ENCODE measurements at regions not wholly inside any gene's neighbourhood (a gene's known extent, or its start where the extent isn't known, plus 50 kb on each side); places are given as distances from the start of the nearest gene placed in this dataset.

DNA sequence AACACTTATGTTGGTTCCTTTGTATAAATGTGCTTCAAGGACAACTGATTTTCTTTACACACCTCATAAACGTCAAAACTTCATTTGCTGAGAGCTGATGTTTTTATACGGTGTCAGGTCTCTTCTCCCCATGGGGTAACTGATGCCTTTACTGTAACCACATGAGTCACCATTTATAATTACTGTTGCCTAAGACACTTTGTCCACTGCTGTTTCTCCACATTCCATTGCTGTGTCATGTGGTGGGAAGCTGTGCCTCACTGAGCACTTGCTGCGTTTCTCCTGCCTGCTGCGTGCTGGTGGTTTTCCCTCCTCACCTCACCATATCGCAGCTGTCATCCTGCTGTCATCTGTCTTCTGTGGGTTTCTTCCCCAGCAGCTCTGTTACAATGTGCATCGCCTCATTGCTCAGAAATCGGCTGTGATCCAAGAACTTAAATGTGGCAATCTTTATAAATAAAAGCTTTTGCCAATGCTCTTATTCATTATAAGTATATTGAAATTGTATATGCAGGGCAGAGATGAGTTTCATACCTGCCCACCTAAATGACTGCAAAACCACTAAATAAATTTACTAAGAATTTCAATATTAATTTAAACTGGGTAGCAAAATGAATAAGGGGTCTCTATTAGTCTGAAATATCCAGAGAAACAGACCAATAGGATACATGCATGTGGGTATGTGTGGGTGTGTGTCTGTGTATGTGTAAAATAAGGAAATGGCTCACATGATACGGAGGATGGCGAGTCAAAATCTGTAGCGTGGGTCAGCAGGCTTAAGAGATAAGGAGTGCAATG is 547.0 kb upstream of the SLITRK5 start:
- DNase-seq (ENCODE audit: low read depth): peak; percentile 99
- no peak overlapping the region for H3K4me3 ChIP-seq (ENCODE audit: low read length)

DNA sequence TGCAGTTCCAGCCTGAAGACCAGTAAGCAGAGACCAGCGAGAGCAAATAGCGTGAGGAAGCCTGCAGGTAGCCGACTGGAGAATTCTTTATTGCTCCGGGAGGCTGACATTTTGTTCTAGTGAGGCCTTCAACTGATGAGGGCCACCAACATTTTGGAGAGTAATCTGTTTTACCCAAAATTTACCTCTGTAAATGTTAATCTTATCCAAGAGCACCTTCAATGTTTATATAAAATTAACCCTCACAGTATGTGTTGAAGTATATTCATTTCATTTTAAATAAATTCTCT is 546.4 kb upstream of the SLITRK5 start:
- DNase-seq (ENCODE audit: low read depth): no peak
- H3K4me3 ChIP-seq (ENCODE audit: low read length): no peak overlapping the region
- TF ChIP-seq, protein P1, sequence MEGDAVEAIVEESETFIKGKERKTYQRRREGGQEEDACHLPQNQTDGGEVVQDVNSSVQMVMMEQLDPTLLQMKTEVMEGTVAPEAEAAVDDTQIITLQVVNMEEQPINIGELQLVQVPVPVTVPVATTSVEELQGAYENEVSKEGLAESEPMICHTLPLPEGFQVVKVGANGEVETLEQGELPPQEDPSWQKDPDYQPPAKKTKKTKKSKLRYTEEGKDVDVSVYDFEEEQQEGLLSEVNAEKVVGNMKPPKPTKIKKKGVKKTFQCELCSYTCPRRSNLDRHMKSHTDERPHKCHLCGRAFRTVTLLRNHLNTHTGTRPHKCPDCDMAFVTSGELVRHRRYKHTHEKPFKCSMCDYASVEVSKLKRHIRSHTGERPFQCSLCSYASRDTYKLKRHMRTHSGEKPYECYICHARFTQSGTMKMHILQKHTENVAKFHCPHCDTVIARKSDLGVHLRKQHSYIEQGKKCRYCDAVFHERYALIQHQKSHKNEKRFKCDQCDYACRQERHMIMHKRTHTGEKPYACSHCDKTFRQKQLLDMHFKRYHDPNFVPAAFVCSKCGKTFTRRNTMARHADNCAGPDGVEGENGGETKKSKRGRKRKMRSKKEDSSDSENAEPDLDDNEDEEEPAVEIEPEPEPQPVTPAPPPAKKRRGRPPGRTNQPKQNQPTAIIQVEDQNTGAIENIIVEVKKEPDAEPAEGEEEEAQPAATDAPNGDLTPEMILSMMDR (IDR thresholded peaks at IDR 0.05; ENCODE audit: insufficient read depth, low read depth, low read length, missing control alignments): no peak

More for the DNA sequence above, 547.0 kb upstream of the SLITRK5 start:
- TF ChIP-seq, protein P1 (IDR thresholded peaks at IDR 0.05; ENCODE audit: insufficient read depth, low read depth, low read length, missing control alignments): no peak

DNA sequence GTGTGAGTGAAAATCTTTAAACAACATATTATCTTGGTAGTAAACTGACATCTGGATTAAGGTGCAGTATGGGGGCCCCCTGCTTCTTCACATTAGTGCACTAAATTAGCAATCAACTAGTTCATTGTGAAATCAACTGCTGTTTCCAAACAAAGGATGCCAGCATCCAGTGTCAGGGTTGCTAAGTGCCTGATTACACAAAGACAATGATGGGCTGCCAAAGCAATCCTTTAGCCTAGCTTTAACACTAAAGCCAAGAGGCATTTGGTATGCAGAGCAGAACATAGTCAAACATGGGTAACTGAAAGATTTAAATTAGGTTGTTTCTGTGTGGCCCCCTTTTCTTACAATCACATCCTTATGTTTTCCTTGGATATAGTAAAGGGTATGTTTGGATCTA is 543.1 kb upstream of the SLITRK5 start:
- peak; percentile 51 for DNase-seq (ENCODE audit: low read depth)
- TF ChIP-seq, protein P1 (IDR thresholded peaks at IDR 0.05; ENCODE audit: insufficient read depth, low read depth, low read length, missing control alignments): no peak
- no peak overlapping the region for H3K4me3 ChIP-seq (ENCODE audit: low read length)

DNA sequence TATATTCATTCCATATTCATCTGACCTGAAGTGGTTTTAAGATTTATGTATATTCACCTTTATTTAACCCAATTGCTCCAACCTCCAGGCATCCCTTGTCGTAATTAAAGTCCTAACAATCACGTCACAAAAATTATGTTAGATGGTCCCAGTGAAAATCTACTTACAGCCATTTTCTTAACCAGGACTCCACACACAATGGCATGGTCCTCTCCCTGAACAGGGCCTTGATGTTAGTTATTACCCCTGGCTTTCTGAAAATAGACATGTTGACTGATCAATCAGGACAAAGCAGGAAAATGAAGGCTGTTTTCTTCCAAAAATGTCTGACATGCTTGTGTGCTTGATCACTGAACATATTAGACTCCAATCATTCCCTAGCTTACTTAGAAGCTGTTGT is 542.7 kb upstream of the SLITRK5 start:
- H3K4me3 ChIP-seq (ENCODE audit: low read length): no peak overlapping the region
- TF ChIP-seq, protein P1 (IDR thresholded peaks at IDR 0.05; ENCODE audit: insufficient read depth, low read depth, low read length, missing control alignments): no peak
- no peak for DNase-seq (ENCODE audit: low read depth)

DNA sequence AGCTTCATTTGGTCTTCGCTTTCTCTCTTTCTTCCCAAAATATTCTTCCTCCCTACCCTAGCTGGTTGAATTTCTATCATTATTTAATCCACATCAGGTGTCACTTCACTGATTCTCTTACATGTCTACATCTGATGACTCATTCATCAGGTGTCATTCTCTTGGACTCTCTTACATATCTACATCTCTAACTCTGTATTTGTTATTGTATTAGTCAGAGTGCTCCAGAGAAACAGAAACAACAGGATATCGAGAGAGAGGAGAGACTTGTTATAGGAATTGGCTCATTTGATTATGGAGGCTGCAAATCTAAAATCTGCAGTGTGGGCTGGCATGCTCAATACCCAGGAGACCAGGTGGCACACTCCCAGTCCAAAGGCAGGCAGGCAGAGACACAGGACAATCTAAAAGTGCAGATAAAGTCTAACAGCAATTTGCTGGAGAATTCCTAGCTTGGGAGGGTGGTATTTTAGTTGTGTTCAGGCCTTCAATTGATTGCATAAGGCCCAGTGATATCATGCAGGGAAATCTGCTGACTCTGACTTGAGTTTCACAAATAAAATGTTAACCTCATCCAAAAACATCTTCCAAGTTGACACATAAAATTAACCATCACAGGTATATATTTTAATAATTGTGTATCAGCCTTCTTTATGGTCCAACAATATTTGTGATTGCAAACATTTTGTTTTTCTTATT is 541.4 kb upstream of the SLITRK5 start:
- peak; percentile 80 for DNase-seq (ENCODE audit: low read depth)
- no peak overlapping the region for H3K4me3 ChIP-seq (ENCODE audit: low read length)

DNA sequence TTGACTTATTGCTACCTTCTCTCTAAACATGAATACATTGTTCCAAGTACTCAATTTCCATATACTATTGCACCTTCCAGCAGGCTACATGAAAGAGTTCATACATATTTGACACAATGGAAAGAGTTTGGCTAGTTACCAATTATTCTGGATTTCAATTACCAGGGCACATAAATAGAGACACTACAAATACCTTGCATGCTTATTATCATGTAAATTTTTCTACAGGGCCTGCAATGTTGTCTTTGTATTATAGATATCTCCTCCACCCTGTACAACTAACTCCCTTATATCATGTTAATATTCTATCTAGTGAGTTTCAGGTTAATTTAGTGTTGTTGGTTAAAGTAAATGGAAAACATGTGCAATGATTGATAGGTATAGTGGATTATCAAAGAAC is 540.7 kb upstream of the SLITRK5 start:
- no peak for DNase-seq (ENCODE audit: low read depth)
- no peak overlapping the region for H3K4me3 ChIP-seq (ENCODE audit: low read length)
- TF ChIP-seq, protein P1 (IDR thresholded peaks at IDR 0.05; ENCODE audit: insufficient read depth, low read depth, low read length, missing control alignments): no peak

More for the DNA sequence above, 541.4 kb upstream of the SLITRK5 start:
- TF ChIP-seq, protein P1 (IDR thresholded peaks at IDR 0.05; ENCODE audit: insufficient read depth, low read depth, low read length, missing control alignments): no peak
